Upper lobe of left lung (tissue), 6 donors: ENCODE measurements at regions not wholly inside any gene's neighbourhood (a gene's known extent, or its start where the extent isn't known, plus 50 kb on each side); places are given as distances from the start of the nearest gene placed in this dataset.

Experiments used
- ATAC-seq, 2 donors: fragments of 200-7000 bp; cut with Tn5 transposase; one replicate each; pipeline ENCODE4 v1.9.1; 2022; ENCODE audit warnings: mild to moderate bottlenecking in 2 of 2, moderate library complexity in 2 of 2; ENCODE audit not compliant: low FRiP score in 2 of 2
- DNase-seq, 2 donors: peaks; one replicate each; pipeline ENCODE4 v3.0.0-alpha.2; 2019 to 2020
- H3K27ac ChIP-seq, 4 donors: fragments of 200-600 bp; sonication (generic); one replicate each; pipeline ENCODE4 v1.5.1; 2016 to 2019
- H3K27me3 ChIP-seq, 4 donors: fragments of 200-600 bp; sonication (generic); one replicate each; pipeline ENCODE4 v1.5.1; 2017 to 2019
- H3K36me3 ChIP-seq, 4 donors: fragments of 200-600 bp; sonication (generic); one replicate each; pipeline ENCODE4 v1.5.1; 2016 to 2019
- H3K4me1 ChIP-seq, 4 donors: fragments of 200-600 bp; sonication (generic); one replicate each; pipeline ENCODE4 v1.5.1; 2018 to 2019
- H3K4me3 ChIP-seq, 4 donors: fragments of 200-600 bp; sonication (generic); one replicate each; pipeline ENCODE4 v1.5.1; 2017 to 2019; ENCODE audit warnings: mild to moderate bottlenecking in 2 of 4, moderate library complexity in 1 of 4
- H3K9me3 ChIP-seq, 4 donors: fragments of 200-600 bp; sonication (generic); one replicate each; pipeline ENCODE4 v1.5.1; 2018 to 2019
- EP300 ChIP-seq, 4 donors: sonication (generic); formaldehyde crosslinking; IDR thresholded peaks; one replicate each; pipeline ENCODE4 v1.5.1; 2017; ENCODE audit warnings: antibody characterized with exemption in 4 of 4, control low read depth in 2 of 4
- POLR2A ChIP-seq, 4 donors: fragments of 450-650 bp; IDR thresholded peaks; one replicate each; pipeline ENCODE4 v1.5.1; 2016 to 2017; ENCODE audit warnings: antibody characterized with exemption in 4 of 4, mild to moderate bottlenecking in 2 of 4
- POLR2AphosphoS5 ChIP-seq, 2 donors: sonication (generic); formaldehyde crosslinking; IDR thresholded peaks; one replicate each; pipeline ENCODE4 v1.5.1; 2017; ENCODE audit warnings: antibody characterized with exemption in 2 of 2
- WGBS, 2 donors: methylation state at CpG; one replicate each; pipeline ENCODE4 v1.1.5; 2017 to 2018; 5-methylcytosine and 5-hydroxymethylcytosine counted together
- TF ChIP-seq, protein P1 (sequence below), 6 experiments: fragments of 450-650 bp in 4 of 6; fragments of 200-600 bp in 2 of 6; sonication (generic) in 2 of 6; IDR thresholded peaks; one replicate each; pipeline ENCODE4 v1.5.1; 2016 to 2019; ENCODE audit warnings: antibody characterized with exemption in 6 of 6
- donor health status: DM: no; HTN: no; CAD: no; lungs with moderate emphysema.
- donor health status: DM: no; HTN: yes; CAD: no; lungs with severe emphysema.

DNA sequence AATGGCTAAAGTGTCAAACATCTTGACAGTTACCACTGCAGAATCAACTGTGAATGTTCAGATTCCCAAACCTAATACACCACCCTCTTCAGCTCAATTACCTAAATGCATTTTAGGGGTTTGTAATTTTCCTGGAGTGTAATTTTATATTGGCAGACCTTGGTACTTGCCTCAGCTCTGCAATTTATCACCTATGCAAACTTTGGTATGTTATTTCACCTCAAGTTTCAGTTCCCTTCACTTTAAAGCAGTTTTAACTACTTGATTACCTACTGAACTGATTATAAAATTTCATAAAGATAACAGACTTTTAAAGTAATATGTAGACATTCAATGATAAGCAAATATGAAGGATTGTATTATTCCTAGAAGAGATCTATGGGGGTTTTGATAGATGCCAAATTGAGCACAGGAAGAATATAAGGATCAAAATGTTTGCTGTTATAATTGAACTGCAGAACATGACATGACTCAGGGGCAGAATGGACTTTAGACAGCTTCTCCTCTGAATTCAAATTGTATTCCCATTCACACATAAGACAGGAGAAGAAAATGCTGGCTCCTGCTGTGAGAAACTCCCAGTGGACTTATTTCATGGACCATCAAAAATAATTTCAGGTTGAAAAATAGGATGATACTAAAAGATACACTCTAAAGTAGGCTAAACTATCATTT lies 491.5 kb upstream of the LUZP2 start:
- no peaks in the 10 kb centered on the region for H3K9me3 ChIP-seq
- H3K4me3 ChIP-seq = no peak overlapping the region
- H3K27me3 ChIP-seq = no peaks in the 10 kb centered on the region
- DNase-seq (no peak), ATAC-seq (no peak)
- H3K4me1 ChIP-seq = no peaks in the 10 kb centered on the region
- TF ChIP-seq POLR2A (IDR thresholded peaks at IDR 0.05) = no peak
- TF ChIP-seq, protein P1, sequence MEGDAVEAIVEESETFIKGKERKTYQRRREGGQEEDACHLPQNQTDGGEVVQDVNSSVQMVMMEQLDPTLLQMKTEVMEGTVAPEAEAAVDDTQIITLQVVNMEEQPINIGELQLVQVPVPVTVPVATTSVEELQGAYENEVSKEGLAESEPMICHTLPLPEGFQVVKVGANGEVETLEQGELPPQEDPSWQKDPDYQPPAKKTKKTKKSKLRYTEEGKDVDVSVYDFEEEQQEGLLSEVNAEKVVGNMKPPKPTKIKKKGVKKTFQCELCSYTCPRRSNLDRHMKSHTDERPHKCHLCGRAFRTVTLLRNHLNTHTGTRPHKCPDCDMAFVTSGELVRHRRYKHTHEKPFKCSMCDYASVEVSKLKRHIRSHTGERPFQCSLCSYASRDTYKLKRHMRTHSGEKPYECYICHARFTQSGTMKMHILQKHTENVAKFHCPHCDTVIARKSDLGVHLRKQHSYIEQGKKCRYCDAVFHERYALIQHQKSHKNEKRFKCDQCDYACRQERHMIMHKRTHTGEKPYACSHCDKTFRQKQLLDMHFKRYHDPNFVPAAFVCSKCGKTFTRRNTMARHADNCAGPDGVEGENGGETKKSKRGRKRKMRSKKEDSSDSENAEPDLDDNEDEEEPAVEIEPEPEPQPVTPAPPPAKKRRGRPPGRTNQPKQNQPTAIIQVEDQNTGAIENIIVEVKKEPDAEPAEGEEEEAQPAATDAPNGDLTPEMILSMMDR (IDR thresholded peaks at IDR 0.05) = no peak
- no peak for TF ChIP-seq EP300 (IDR thresholded peaks at IDR 0.05)
- TF ChIP-seq POLR2AphosphoS5 (IDR thresholded peaks at IDR 0.05) = no peak
- H3K36me3 ChIP-seq = no peaks in the 10 kb centered on the region
- no peak overlapping the region for H3K27ac ChIP-seq

DNA sequence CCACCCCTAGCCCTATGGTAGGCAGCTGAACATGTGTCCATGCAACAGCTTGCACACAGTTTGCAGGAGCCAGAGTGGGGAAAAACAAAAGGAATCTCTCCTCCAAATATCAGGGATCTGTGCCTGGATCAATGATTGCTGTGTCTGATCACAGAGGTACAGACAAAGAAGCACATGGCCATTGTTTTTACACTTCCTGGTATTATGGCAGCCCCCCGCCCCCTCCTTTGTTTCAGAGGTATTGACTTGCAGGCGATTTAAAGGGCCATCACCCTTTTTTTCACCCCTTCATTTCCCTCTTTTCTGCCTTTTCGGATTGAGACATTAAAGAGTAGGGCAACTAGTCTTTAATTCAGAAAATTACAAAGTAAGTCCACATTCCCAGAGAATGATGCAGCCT lies 453.0 kb upstream of the LUZP2 start:
- H3K36me3 ChIP-seq = no peaks in the 10 kb centered on the region
- H3K27me3 ChIP-seq = no peaks in the 10 kb centered on the region
- DNase-seq (no peak), ATAC-seq (no peak)
- H3K4me3 ChIP-seq = no peak overlapping the region
- TF ChIP-seq POLR2AphosphoS5 (IDR thresholded peaks at IDR 0.05) = no peak
- TF ChIP-seq, protein P1 (IDR thresholded peaks at IDR 0.05) = no peak
- no peak for TF ChIP-seq EP300 (IDR thresholded peaks at IDR 0.05)
- no peak for TF ChIP-seq POLR2A (IDR thresholded peaks at IDR 0.05)
- H3K27ac ChIP-seq = no peak overlapping the region
- no peaks in the 10 kb centered on the region for H3K4me1 ChIP-seq
- WGBS, 2 donors = 75 to 79% methylated on average over 3 of the region's 3 CpGs
- H3K9me3 ChIP-seq = peaks cover 0 to 3% (median 0%) of the 10 kb centered on the region in 4 donors

GRCh38 chr11:24046731-24047130 lies 450.1 kb upstream of the LUZP2 start:
- DNase-seq = no peak
- WGBS, 2 donors = 64 to 81% methylated on average over 1 of the region's 1 CpG
- Histone ChIP-seq H3K27ac (no peak overlapping the region), H3K27me3 (no peaks in the 10 kb centered on the region), H3K4me3 (no peak overlapping the region), H3K36me3 (no peaks in the 10 kb centered on the region), H3K4me1 (no peaks in the 10 kb centered on the region), H3K9me3 (peaks cover 0 to 3% (median 0%) of the 10 kb centered on the region in 4 donors)
- TF ChIP-seq POLR2A (IDR thresholded peaks at IDR 0.05) (no peak), POLR2AphosphoS5 (IDR thresholded peaks at IDR 0.05) (no peak), EP300 (IDR thresholded peaks at IDR 0.05) (no peak)
- TF ChIP-seq, protein P1 (IDR thresholded peaks at IDR 0.05) = no peak
- no peak for ATAC-seq

DNA sequence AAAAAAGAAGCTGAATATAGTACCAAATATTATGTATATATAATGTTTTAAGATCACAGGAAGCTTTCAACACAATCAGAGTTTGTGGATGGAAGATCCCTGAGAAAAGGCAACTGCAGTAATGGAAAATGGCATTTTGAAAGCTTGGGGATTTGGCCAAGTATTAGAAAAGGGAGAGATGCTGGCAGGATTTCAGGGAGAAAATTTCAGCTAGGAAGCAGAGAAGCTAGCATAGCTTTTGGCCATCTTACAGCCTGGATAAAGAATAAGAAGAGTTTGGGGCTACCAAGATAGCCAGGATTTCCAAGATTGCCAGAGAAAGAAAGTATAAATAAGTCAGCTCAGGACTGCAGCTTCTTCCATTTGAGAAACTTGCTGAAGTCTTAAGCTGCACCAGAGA lies 440.8 kb upstream of the LUZP2 start:
- ATAC-seq (no peak), DNase-seq (no peak)
- H3K27ac ChIP-seq = no peak overlapping the region
- no peak overlapping the region for H3K4me3 ChIP-seq
- no peaks in the 10 kb centered on the region for H3K36me3 ChIP-seq
- no peaks in the 10 kb centered on the region for H3K9me3 ChIP-seq
- TF ChIP-seq POLR2AphosphoS5 (IDR thresholded peaks at IDR 0.05) (no peak), POLR2A (IDR thresholded peaks at IDR 0.05) (no peak), EP300 (IDR thresholded peaks at IDR 0.05) (no peak)
- TF ChIP-seq, protein P1 (IDR thresholded peaks at IDR 0.05) = no peak
- no peaks in the 10 kb centered on the region for H3K4me1 ChIP-seq
- H3K27me3 ChIP-seq = no peaks in the 10 kb centered on the region

- H3K36me3 ChIP-seq = no peaks in the 10 kb centered on the region
- DNase-seq (no peak), ATAC-seq (no peak)
- no peaks in the 10 kb centered on the region for H3K4me1 ChIP-seq
- no peaks in the 10 kb centered on the region for H3K9me3 ChIP-seq
- TF ChIP-seq, protein P1 (IDR thresholded peaks at IDR 0.05) = no peak
- TF ChIP-seq POLR2A (IDR thresholded peaks at IDR 0.05) (no peak), POLR2AphosphoS5 (IDR thresholded peaks at IDR 0.05) (no peak), EP300 (IDR thresholded peaks at IDR 0.05) (no peak)
- no peak overlapping the region for H3K4me3 ChIP-seq
- no peaks in the 10 kb centered on the region for H3K27me3 ChIP-seq
- WGBS, 2 donors = 94 to 100% methylated on average over 3 of the region's 3 CpGs
- H3K27ac ChIP-seq = no peak overlapping the region
Measured at GRCh38 chr11:24060125-24060524, 436.7 kb upstream of the LUZP2 start.
